SK-N-SH (cell line): ENCODE measurements at regions not wholly inside any gene's neighbourhood (a gene's known extent, or its start where the extent isn't known, plus 50 kb on each side); places are given as distances from the start of the nearest gene placed in this dataset.

Source experiments
- CTCF ChIA-PET: fragments of 300-600, 350-600 bp; formaldehyde crosslinking; extraction: SDS; loops from one replicate; lab custom pipeline; 2021; lab: Yijun Ruan, JAX
- POLR2A ChIA-PET: fragments of 350-600 bp; sonication (Branson Sonifier 250); formaldehyde crosslinking; extraction: SDS; loops from one replicate; lab custom pipeline; 2020; ENCODE audit warnings: antibody characterized with exemption, inconsistent platforms; lab: Yijun Ruan, JAX
- DNase-seq: peaks from one replicate; pipeline ENCODE4 v3.0.0; 2012
- H2AFZ ChIP-seq: fragments of 200-600 bp; sonication (generic); 2 replicates; pipeline ENCODE4 v1.8.1; 2016; ENCODE audit warnings: antibody characterized with exemption, mild to moderate bottlenecking, low read depth
- H3F3A ChIP-seq: fragments of 200-600 bp; sonication (generic); replicated peaks from 2 replicates; pipeline ENCODE3; 2016; ENCODE audit warnings: antibody characterized with exemption, mild to moderate bottlenecking; ENCODE audit not compliant: insufficient read depth
- H3K27ac ChIP-seq, 2 experiments: fragments of 200-500 bp in 1 of 2; fragments of 200-600 bp in 1 of 2; sonication (Bioruptor generic) in 1 of 2; sonication (generic), shearing (Covaris generic) in 1 of 2; 2 replicates each; pipeline versions ENCODE4 v1.5.1 to v1.6.1; 2014 to 2016; ENCODE audit warnings: low read depth in 2 of 2, inconsistent platforms in 1 of 2, low read length in 1 of 2, mild to moderate bottlenecking in 1 of 2, mixed read lengths in 1 of 2
- H3K27me3 ChIP-seq: fragments of 200-600 bp; sonication (generic), shearing (Covaris generic); 2 replicates; pipeline ENCODE4 v1.6.1; 2016; ENCODE audit warnings: mixed run types; ENCODE audit not compliant: insufficient read depth
- H3K36me3 ChIP-seq, 2 experiments: fragments of 200-500 bp in 1 of 2; fragments of 200-600 bp in 1 of 2; sonication (Bioruptor generic) in 1 of 2; sonication (generic) in 1 of 2; replicated peaks in 1 of 2; 2 replicates each; pipeline versions ENCODE3 to v1.5.1; 2014 to 2016; ENCODE audit warnings: low read length in 1 of 2, mild to moderate bottlenecking in 1 of 2; ENCODE audit not compliant: insufficient read depth in 2 of 2, control insufficient read depth in 1 of 2
- H3K4me1 ChIP-seq, 2 experiments: fragments of 200-500 bp in 1 of 2; fragments of 200-600 bp in 1 of 2; sonication (Bioruptor generic) in 1 of 2; sonication (generic), shearing (Covaris generic) in 1 of 2; 2 replicates each; pipeline versions ENCODE4 v1.5.1 to v1.6.1; 2014 to 2016; ENCODE audit warnings: low read depth in 1 of 2, low read length in 1 of 2, mixed run types in 1 of 2; ENCODE audit not compliant: insufficient read depth in 2 of 2, control insufficient read depth in 1 of 2
- H3K4me2 ChIP-seq: fragments of 200-600 bp; sonication (generic), shearing (Covaris generic); 2 replicates; pipeline ENCODE4 v1.6.1; 2017; ENCODE audit warnings: mixed run types
- H3K4me3 ChIP-seq, 2 experiments: fragments of 200-500 bp in 1 of 2; fragments of 200-600 bp in 1 of 2; sonication (Bioruptor generic) in 1 of 2; sonication (generic), shearing (Covaris generic) in 1 of 2; 2 replicates each; pipeline versions ENCODE4 v1.5.1 to v1.8.1; 2014 to 2016; ENCODE audit warnings: low read depth in 2 of 2, inconsistent platforms in 1 of 2, low read length in 1 of 2, mild to moderate bottlenecking in 1 of 2, mixed read lengths in 1 of 2, moderate library complexity in 1 of 2
- H3K79me2 ChIP-seq: fragments of 200-600 bp; sonication (generic); 2 replicates; pipeline ENCODE4 v1.8.1; 2017; ENCODE audit warnings: mild to moderate bottlenecking; ENCODE audit not compliant: insufficient read depth
- H3K9ac ChIP-seq: fragments of 200-600 bp; sonication (generic); 2 replicates; pipeline ENCODE4 v1.6.1; 2017; ENCODE audit warnings: mixed run types
- H3K9me2 ChIP-seq: fragments of 200-600 bp; sonication (generic); 2 replicates; pipeline ENCODE4 v1.6.1; 2017; ENCODE audit warnings: mixed run types
- H3K9me3 ChIP-seq: fragments of 200-600 bp; sonication (generic); 2 replicates; pipeline ENCODE4 v1.6.1; 2017; ENCODE audit warnings: mixed run types, mild to moderate bottlenecking, moderate library complexity
- H4K20me1 ChIP-seq: fragments of 200-600 bp; sonication (generic); 2 replicates; pipeline ENCODE4 v1.6.1; 2017; ENCODE audit warnings: mild to moderate bottlenecking, mixed run types; ENCODE audit not compliant: insufficient read depth
- CHD2 ChIP-seq: fragments of 150-350 bp; IDR thresholded peaks from 2 replicates; pipeline ENCODE4 v1.6.1; 2018; ENCODE audit warnings: low read length; ENCODE audit not compliant: partially characterized antibody
- ELF1 ChIP-seq: IDR thresholded peaks from 2 replicates; pipeline ENCODE4 v1.4.0; 2012
- EP300 ChIP-seq, 2 experiments: IDR thresholded peaks; 2 replicates each; pipeline versions ENCODE4 v1.4.0 to v1.6.1; 2012; ENCODE audit warnings: borderline replicate concordance in 1 of 2, low read depth in 1 of 2, low read length in 1 of 2
- GABPA ChIP-seq: IDR thresholded peaks from 2 replicates; pipeline ENCODE4 v1.4.0; 2012; ENCODE audit warnings: low read depth, mild to moderate bottlenecking
- IRF3 ChIP-seq: fragments of 150-350 bp; IDR thresholded peaks from 2 replicates; pipeline ENCODE4 v1.6.1; 2016; ENCODE audit warnings: mild to moderate bottlenecking, low read depth, low read length
- MAX ChIP-seq: IDR thresholded peaks from 2 replicates; pipeline ENCODE4 v1.4.0; 2012; ENCODE audit warnings: low read depth
- MEF2A ChIP-seq: IDR thresholded peaks from 2 replicates; pipeline ENCODE4 v1.4.0; 2012; ENCODE audit warnings: low read depth, borderline replicate concordance
- MXI1 ChIP-seq: IDR thresholded peaks from 2 replicates; pipeline ENCODE4 v1.6.1; 2012; ENCODE audit warnings: mild to moderate bottlenecking, low read depth, low read length, improper control_type of control experiment
- RCOR1 ChIP-seq: fragments of 150-350 bp; IDR thresholded peaks from 2 replicates; pipeline ENCODE4 v1.6.1; 2017; ENCODE audit warnings: antibody characterized with exemption, low read length
- REST ChIP-seq: IDR thresholded peaks from 2 replicates; pipeline ENCODE4 v1.6.1; 2012; ENCODE audit warnings: mild to moderate bottlenecking, low read depth, low read length, moderate library complexity
- RFX5 ChIP-seq: IDR thresholded peaks from 2 replicates; pipeline ENCODE4 v1.6.1; 2012; ENCODE audit warnings: mild to moderate bottlenecking, improper control_type of control experiment, low read length
- RXRA ChIP-seq: IDR thresholded peaks from 2 replicates; pipeline ENCODE4 v1.4.0; 2012; ENCODE audit warnings: low read depth, mild to moderate bottlenecking, borderline replicate concordance
- SIN3A ChIP-seq: IDR thresholded peaks from 2 replicates; pipeline ENCODE4 v1.6.1; 2012; ENCODE audit warnings: low read depth, mild to moderate bottlenecking, low read length, moderate library complexity, borderline replicate concordance
- SMC3 ChIP-seq: IDR thresholded peaks from 2 replicates; pipeline ENCODE4 v1.6.1; 2012; ENCODE audit warnings: low read depth, low read length, improper control_type of control experiment
- TAF1 ChIP-seq: IDR thresholded peaks from 2 replicates; pipeline ENCODE4 v1.6.1; 2012; ENCODE audit warnings: low read depth, mild to moderate bottlenecking, low read length, moderate library complexity, borderline replicate concordance
- TCF12 ChIP-seq: IDR thresholded peaks from 2 replicates; pipeline ENCODE4 v1.4.0; 2012
- TEAD4 ChIP-seq: IDR thresholded peaks from 2 replicates; pipeline ENCODE4 v1.4.0; 2012; ENCODE audit warnings: mild to moderate bottlenecking, borderline replicate concordance; ENCODE audit not compliant: insufficient read depth
- USF1 ChIP-seq: IDR thresholded peaks from 2 replicates; pipeline ENCODE4 v1.4.0; 2012; ENCODE audit warnings: low read depth, borderline replicate concordance
- YY1 ChIP-seq: IDR thresholded peaks from 2 replicates; pipeline ENCODE4 v1.4.0; 2012; ENCODE audit warnings: low read depth, mild to moderate bottlenecking
- WGBS: methylation state at CpG from one replicate; pipeline ENCODE4 v1.1.6; 2017; ENCODE audit warnings: low lambda C conversion rate; 5-methylcytosine and 5-hydroxymethylcytosine counted together

GRCh38 chr14:22300646-22301045, 288.4 kb downstream of the DAD1 start:
- DNase-seq, result no peak
- CTCF ChIA-PET, result interaction anchor here (0.7 kb wide), 1 partner anchor 24 kb away, joined by 3 read pairs; no protein-coding TSS in a partner anchor
- no peak overlapping the region for H3K4me3 ChIP-seq
- H3K4me2 ChIP-seq, result no peak overlapping the region
- H3K27ac ChIP-seq, result no peak overlapping the region
- H3K36me3 ChIP-seq, result no peaks in the 10 kb centered on the region
- H3K9ac ChIP-seq, result no peak overlapping the region
- WGBS, result 7% methylated on average over 2 of the region's 2 CpGs
- POLR2A ChIA-PET, result no interaction called here
- no peak overlapping the region for H2AFZ ChIP-seq
- TF ChIP-seq RFX5 (no peak), ELF1 (no peak), TEAD4 (no peak), IRF3 (no peak), MEF2A (no peak), MXI1 (no peak), CHD2 (no peak)
- no peaks in the 10 kb centered on the region for H3K4me1 ChIP-seq
- no peaks in the 10 kb centered on the region for H3K79me2 ChIP-seq
- H3F3A ChIP-seq, result no peaks in the 10 kb centered on the region
- H3K9me3 ChIP-seq, result no peaks in the 10 kb centered on the region
- H3K27me3 ChIP-seq, result no peaks in the 10 kb centered on the region; the same call in 1 of the 2 replicates
- H4K20me1 ChIP-seq, result no peaks in the 10 kb centered on the region
- no peaks in the 10 kb centered on the region for H3K9me2 ChIP-seq

- ChIA-PET CTCF (no interaction called here), POLR2A (no interaction called here)
Measured at GRCh38 chr14:22297376-22297775, 291.6 kb downstream of the DAD1 start.

More at GRCh38 chr14:22297376-22297775, 291.6 kb downstream of the DAD1 start:
- H3K9me2 ChIP-seq, result no peaks in the 10 kb centered on the region
- H3K79me2 ChIP-seq, result no peaks in the 10 kb centered on the region
- DNase-seq, result no peak
- TF ChIP-seq MEF2A (no peak), USF1 (no peak), YY1 (no peak), TCF12 (no peak), TAF1 (no peak), SIN3A (no peak), SMC3 (no peak), MXI1 (no peak), RCOR1 (no peak), CHD2 (no peak), REST (no peak), MAX (no peak), EP300 (IDR thresholded peaks at IDR 0.05; ENCODE audit: borderline replicate concordance in 1 of 2, low read depth in 1 of 2, low read length in 1 of 2) (no peak), RXRA (no peak), GABPA (no peak)
- H3K36me3 ChIP-seq, result no peaks in the 10 kb centered on the region
- no peaks in the 10 kb centered on the region for H3K4me1 ChIP-seq
- no peak overlapping the region for H2AFZ ChIP-seq
- no peak overlapping the region for H3K4me2 ChIP-seq
- H3F3A ChIP-seq, result no peaks in the 10 kb centered on the region
- no peaks in the 10 kb centered on the region for H4K20me1 ChIP-seq
- 7% methylated on average over 1 of the region's 1 CpG for WGBS
- no peaks in the 10 kb centered on the region; the same call in 1 of the 2 replicates for H3K27me3 ChIP-seq
- no peak overlapping the region for H3K9ac ChIP-seq
- H3K9me3 ChIP-seq, result no peaks in the 10 kb centered on the region
- H3K27ac ChIP-seq, result no peak overlapping the region
- H3K4me3 ChIP-seq, result no peak overlapping the region
